GM19239 (cell line): ENCODE measurements at regions not wholly inside any gene's neighbourhood (a gene's known extent, or its start where the extent isn't known, plus 50 kb on each side); places are given as distances from the start of the nearest gene placed in this dataset.
"Not testable (repeated sequence)": the region's sequence is repeated elsewhere in the genome, so short reads cannot be mapped to it uniquely, and the experiment has no call there.

Source experiments
- DNase-seq: peaks from one replicate; pipeline ENCODE4 v3.0.0; 2011; ENCODE audit warnings: low spot score; ENCODE audit not compliant: insufficient read length
- FAIRE-seq: peaks from 2 replicates; lab custom pipeline; 2011; peaks lifted over from hg19 to GRCh38; lab: Jason Lieb, UNC

DNA sequence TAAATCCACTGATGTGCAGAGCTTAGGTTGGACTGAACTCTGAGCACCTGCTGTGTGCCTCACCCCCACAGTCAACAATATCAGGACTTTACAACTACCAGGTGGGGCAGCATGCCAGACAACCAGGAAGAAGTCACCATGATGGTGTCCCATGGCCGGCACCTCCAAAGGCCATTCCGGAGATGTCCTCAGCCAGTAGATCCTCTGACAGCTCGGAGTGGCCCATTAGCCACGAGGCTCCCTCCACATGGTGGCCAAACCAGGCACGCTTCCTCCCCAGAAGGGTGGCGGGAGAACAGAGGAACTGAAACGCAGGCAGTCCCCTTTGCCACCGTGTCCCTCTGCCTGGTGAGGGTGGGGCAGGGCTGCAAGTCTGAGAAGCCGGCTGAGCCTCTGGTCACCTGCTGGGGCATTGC, 390.0 kb downstream of the TNS3 start:
- FAIRE-seq (no peak), DNase-seq (no peak)

DNA sequence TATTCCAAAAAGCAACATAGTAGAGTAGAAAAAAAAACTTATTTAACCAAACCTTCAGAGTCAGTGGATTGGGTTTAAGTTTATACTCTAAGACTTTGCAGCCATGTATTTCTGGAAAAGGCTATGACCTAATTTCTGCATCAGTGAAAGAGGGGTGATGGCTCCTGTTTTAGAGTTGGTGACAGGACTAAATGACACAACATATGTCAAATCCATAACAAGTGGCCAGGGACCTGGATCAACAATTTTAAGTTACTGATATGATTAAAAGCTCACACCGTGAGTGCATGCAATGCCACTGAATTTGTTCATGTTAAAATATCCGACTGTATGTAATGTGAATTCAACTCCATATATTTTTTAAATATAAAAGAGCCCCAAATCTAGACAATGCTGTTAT, 390.6 kb downstream of the TNS3 start:
- FAIRE-seq, result no peak
- no peak for DNase-seq

- DNase-seq, result no peak
- FAIRE-seq, result no peak
These were observed 391.4 kb downstream of the TNS3 start for GRCh38 chr7:47190462-47190861.

DNA sequence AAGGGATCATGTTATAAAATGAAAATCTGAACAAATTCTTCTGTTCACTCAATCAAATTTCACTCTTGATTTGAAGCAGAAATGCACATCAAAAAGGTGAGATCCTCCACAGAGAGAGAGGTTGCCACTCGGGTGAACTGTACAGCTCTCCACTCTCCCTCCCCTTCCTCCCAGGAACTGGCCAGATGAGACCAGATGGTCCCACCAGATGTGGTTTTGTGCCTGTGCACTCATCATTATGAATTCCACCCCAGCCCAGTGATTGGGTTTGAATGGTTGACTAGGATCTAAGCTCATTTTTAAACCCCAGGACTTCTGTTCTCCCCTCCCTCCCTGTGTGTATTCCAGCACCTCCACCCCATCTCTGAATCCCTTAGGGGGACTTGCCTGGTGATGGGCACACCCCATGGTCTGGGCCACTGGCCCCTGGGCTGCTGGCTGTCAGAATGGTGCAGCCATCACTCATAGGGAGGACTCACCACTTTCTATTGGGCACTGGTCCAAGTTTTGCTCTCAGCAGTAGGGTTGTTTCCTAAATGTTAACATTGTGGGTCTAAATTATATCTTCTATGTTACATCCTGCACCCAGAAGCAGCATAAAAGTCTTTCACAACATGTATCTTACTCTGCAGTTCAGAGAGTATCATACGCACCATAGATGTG, 393.1 kb downstream of the TNS3 start:
- DNase-seq (no peak), FAIRE-seq (no peak)

- FAIRE-seq, result no peak
These were observed 393.8 kb downstream of the TNS3 start for GRCh38 chr7:47188136-47188535.

GRCh38 chr7:47186316-47186715, 395.6 kb downstream of the TNS3 start:
- DNase-seq (peak; percentile 42), FAIRE-seq (peak; percentile 91)

More at GRCh38 chr7:47188136-47188535, 393.8 kb downstream of the TNS3 start:
- no peak for DNase-seq

DNA sequence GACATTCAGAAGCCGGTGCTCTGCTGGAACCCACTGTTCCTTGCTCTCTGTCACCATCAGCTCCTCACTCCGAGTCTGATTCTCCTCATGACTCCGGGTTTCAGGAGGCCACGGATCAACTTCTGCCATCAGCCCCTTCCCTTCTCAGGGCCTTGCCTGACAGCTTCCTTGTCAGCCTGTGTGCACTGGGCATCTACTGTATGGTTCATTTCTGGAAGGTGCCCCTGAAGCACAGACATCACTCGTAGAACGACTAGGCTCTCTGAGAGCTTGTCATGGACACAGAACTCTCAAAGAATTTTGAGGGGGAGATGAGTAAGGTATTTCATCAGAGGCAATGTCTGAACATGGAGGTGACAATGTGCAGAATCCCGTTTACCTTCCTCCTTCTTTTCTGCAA, 396.1 kb downstream of the TNS3 start:
- FAIRE-seq (no peak), DNase-seq (no peak)

DNA sequence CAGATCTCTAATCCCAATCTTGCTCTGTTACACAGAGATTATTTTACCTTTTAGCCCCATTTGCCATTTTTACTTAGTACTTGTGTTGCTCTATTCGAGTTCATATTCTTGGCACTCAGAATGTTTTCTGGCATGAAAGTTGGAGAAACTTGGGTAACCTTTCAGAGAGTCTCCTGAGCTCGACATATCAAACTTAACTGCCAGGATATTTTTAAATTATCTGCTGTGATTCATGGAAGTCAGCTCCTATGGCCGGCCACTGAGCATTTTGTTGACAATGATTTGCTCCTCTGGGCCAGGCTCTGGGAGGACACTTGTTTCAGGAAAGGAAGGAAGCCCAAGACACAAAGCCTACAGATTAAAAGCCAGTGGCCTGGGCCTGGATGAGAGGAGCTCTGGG, 396.7 kb downstream of the TNS3 start:
- DNase-seq (no peak), FAIRE-seq (no peak)

- DNase-seq, result no peak
- no peak for FAIRE-seq
These were observed 397.9 kb downstream of the TNS3 start for GRCh38 chr7:47183862-47184590.

DNA sequence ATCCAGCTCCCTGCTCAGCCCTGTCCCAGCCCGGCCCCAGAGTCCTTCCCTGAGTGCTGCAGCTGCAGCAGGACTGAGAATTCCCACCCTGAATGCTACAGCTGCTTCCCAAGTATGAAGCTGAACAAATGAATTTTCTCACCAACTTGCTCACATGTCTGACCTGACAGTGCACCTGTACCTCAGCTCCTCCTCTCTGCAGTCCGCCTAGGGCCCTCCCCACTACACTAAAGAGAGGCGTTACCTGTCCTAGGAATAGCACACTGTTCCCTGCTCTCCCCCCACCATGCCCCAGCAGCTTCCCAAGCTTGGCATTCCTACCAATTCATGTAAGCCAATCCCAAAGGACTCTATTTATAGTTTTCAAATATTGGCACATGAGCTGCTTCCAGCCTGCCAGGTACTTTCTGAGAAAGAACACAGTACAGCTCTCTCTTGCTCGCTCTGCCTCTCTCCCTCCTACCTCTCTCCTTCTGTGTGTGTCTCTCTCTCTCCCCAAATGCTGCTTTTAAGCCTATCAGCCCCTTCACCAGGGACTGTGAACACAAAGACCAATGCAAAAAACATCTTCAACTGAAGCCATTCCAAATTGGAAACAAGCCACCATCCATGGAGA, 400.1 kb downstream of the TNS3 start:
- DNase-seq (no peak), FAIRE-seq (no peak)

DNA sequence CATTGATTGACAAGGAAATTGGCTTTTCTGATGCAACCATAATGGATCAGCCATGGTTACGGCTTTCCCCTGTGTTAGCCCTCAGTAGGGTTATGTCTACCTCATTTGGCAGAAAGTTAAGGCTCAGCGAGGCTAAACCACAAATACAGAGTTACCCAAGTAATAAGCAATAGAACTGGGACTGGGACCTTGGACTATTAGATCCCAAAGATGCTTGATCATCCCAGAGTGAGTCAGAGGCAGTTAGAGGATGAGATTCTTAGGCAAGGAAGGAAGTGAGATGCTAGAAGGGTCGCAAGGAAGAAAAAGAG, 401.4 kb downstream of the TNS3 start:
- DNase-seq, result no peak
- no peak for FAIRE-seq

- FAIRE-seq (peak; percentile 85), DNase-seq (no peak)
These were observed 401.9 kb downstream of the TNS3 start for GRCh38 chr7:47179812-47180515.

- peak; percentile 92 for FAIRE-seq
- DNase-seq, result not testable (repeated sequence)
These were observed 409.0 kb downstream of the TNS3 start for GRCh38 chr7:47172602-47173539.

DNA sequence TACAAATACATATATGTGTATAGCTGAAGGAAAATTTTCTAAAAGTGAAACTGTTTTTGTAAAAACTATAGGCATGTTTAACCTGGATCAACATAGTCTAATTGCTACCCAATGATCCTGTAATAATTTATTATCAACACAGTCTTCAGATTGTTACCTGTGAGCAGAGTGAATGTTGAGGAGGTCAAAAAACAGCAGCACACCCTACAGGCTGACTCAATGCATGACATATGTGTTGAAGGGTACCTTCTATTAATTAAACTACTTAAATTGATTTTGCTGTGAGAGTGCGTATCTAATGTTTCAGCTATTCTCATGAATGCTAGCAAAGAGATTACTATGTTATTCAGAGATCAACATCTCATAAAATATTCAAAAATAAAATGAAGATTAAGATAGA, 411.4 kb downstream of the TNS3 start:
- no peak for DNase-seq
- no peak for FAIRE-seq

GRCh38 chr7:47154791-47155190, 427.1 kb downstream of the TNS3 start:
- FAIRE-seq, result no peak
- DNase-seq, result no peak

- no peak for FAIRE-seq
- no peak for DNase-seq
These were observed 428.3 kb downstream of the TNS3 start for GRCh38 chr7:47153576-47153975.

DNA sequence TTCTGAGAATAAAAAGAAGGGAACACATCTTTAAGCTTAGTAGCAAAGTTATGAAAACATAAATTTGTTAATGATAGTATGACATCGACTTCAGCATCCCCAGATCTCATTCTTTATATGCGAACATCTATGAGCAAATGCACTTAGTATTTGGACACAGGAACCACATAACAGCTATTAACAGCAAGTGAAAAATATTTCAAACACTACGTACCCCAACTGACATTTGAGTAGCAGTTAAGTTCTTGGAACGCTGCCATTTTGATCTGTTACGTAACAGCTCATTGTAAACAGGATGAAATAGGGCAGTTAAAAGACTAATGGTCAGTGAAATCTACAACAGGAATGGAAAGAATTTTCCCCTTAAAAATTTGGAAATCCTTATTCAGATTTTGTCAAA, 428.9 kb downstream of the TNS3 start:
- DNase-seq (no peak), FAIRE-seq (no peak)

DNA sequence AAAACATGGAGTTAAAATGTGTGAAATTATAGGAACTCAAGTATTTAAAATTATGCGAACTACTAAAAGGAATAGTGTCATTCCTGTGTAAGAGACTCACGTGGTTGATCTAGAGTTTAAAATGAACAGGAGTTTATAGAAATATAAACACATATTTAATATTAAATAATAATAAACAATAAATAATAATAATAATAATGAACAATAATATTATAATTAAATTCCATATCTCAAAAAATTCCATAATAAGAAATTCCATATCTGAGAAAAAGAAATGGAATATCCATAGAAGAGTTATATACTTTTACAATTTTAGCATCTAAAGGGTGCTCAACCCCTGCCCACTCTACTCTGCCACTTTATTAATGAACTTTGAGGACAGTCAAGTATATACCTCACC, 429.6 kb downstream of the TNS3 start:
- no peak for FAIRE-seq
- DNase-seq, result no peak

DNA sequence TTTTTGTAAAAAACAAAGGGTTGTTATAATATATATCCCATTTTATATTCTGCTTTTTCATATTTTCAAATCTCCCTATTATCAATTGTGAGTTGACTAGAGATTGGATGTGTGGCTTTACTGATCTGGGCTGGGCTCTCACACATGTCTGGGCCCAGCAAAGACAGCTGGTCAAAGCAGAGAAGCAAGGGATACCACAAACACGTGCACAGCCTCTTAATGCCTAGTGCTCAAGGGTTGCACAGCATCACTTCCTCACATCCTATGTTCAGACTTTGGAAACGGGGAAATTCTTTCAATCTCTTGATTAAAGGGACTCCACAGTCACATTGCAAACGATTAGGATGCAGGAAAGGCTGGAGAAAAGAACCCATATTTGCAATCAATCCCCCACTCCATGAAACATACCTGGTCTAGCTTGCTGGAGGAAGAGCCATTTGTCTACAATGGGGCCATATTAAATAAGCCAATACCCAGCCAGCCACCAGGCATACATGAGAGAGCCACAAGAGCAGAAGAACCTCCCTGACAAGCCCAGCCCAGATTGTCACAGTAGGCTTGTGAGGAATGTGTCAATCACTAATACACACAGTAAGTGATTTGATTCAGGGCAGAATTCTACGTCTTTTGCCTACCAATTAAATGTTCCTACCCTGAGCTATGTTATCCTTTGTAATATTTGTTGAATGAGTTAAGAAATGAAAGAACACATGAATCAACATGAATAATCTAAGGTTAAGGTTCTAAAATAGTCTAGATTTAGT, 431.2 kb downstream of the TNS3 start:
- no peak for FAIRE-seq
- DNase-seq, result no peak
